ENCODE measurements at regions not wholly inside any gene's neighbourhood (a gene's known extent, or its start where the extent isn't known, plus 50 kb on each side); places are given as distances from the start of the nearest gene placed in this dataset.

GRCh38 chr14:43651185-43651787, 855.8 kb downstream of the FSCB start:
- H3K27me3 Mint-ChIP-seq (ENCODE audit: insufficient read depth, low read depth, poor library complexity), result no peaks in the 10 kb centered on the region
- no peak overlapping the region for H3K27ac Mint-ChIP-seq
- no peak for ATAC-seq
- Histone ChIP-seq H3K4me3 (no peak overlapping the region), H3K4me1 (ENCODE audit: insufficient read depth) (no peaks in the 10 kb centered on the region), H3K79me2 (replicated peaks; ENCODE audit: insufficient read depth) (no peaks in the 10 kb centered on the region), H2AFZ (no peak overlapping the region), H3K27me3 (ENCODE audit: insufficient read depth) (no peaks in the 10 kb centered on the region), H3F3A (replicated peaks; ENCODE audit: low read depth) (no peaks in the 10 kb centered on the region), H3K4me2 (no peak overlapping the region), H3K27ac (ENCODE audit: low read depth) (no peak overlapping the region), H3K36me3 (ENCODE audit: insufficient read depth) (no peaks in the 10 kb centered on the region), H4K20me1 (replicated peaks; ENCODE audit: insufficient read depth) (no peaks in the 10 kb centered on the region), H3K9me2 (ENCODE audit: insufficient read depth) (peaks cover 9% of the 10 kb centered on the region)
- H3K4me1 Mint-ChIP-seq, result no peaks in the 10 kb centered on the region; the same call in 2 of the 3 replicates
- H3K36me3 Mint-ChIP-seq (ENCODE audit: low read depth), result peaks cover 8% of the 10 kb centered on the region; the same call in 2 of the 3 replicates
- DNase-seq (ENCODE audit: low spot score), result no peak
- peaks cover 24% of the 10 kb centered on the region for H3K9me3 Mint-ChIP-seq
- no peak overlapping the region for H3K4me3 Mint-ChIP-seq
- TF ChIP-seq POLR2AphosphoS5 (IDR thresholded peaks at IDR 0.05; ENCODE audit: low read depth) (no peak), ZNF462 (CRISPR knock-in tag; IDR thresholded peaks at IDR 0.05) (no peak), ZNF331 (CRISPR knock-in tag; IDR thresholded peaks at IDR 0.05; ENCODE audit: low read depth) (no peak), JUNB (IDR thresholded peaks at IDR 0.05; ENCODE audit: unreplicated experiment) (no peak), ZNF114 (CRISPR knock-in tag; IDR thresholded peaks at IDR 0.05) (no peak), STAT1 (IDR thresholded peaks at IDR 0.05; ENCODE audit: unreplicated experiment) (no peak), ETS1 (IDR thresholded peaks at IDR 0.05) (no peak)

Measured in GM23338 (cell line).